Activated CD4-positive, alpha-beta T cell treated with anti-CD3 and anti-CD28 coated beads, Interleukin-2, amount 10 ng/mL, durations not matched to agents 24 days and 14 days (primary cell): ENCODE measurements at regions not wholly inside any gene's neighbourhood (a gene's known extent, or its start where the extent isn't known, plus 50 kb on each side); places are given as distances from the start of the nearest gene placed in this dataset.
"Not testable (repeated sequence)": the region's sequence is repeated elsewhere in the genome, so short reads cannot be mapped to it uniquely, and the experiment has no call there.

ENCODE experiments used
- DNase-seq: peaks from one replicate; pipeline ENCODE4 v3.0.0; 2022
- H3K27ac Mint-ChIP-seq: one replicate; pipeline ENCODE4 v1.8.0; 2022; ENCODE audit warnings: mild to moderate bottlenecking, mixed read lengths
- H3K27me3 Mint-ChIP-seq: one replicate; pipeline ENCODE4 v1.8.0; 2022; ENCODE audit warnings: mixed read lengths
- H3K36me3 Mint-ChIP-seq: one replicate; pipeline ENCODE4 v1.8.0; 2022; ENCODE audit warnings: low read depth, mild to moderate bottlenecking, mixed read lengths
- H3K4me1 Mint-ChIP-seq: one replicate; pipeline ENCODE4 v1.8.0; 2021; ENCODE audit warnings: mixed read lengths
- H3K4me3 Mint-ChIP-seq: one replicate; pipeline ENCODE4 v1.8.0; 2022; ENCODE audit warnings: mild to moderate bottlenecking, moderate library complexity, mixed read lengths
- H3K9me3 Mint-ChIP-seq: one replicate; pipeline ENCODE4 v1.8.0; 2021; ENCODE audit warnings: mixed read lengths
- intact Hi-C: fragments of 100-400 bp; cut with micrococcal nuclease; formaldehyde crosslinking; loops from one replicate; pipeline ENCODE4 v1.15.1; 2023

DNA sequence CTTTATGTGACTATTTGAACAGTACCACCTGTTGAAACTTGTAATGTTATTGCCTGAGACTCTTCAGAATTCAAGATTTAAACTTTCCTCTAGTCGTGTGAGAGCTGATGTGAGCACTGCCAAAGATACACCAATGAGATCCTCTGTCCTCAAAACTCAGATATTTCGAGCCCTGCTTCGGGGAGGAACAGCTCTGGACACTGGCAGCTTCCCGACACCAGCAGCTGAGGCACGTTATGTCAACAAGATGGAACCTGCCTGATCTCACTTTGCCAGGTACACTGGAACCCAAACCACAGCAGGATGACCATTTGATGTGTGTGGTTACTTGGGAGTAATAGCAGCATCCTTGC, 319.9 kb upstream of the RBMS1 start:
- intact Hi-C loops: no loop called here
- H3K36me3 Mint-ChIP-seq: no peaks in the 10 kb centered on the region
- no peak for DNase-seq
- no peak overlapping the region for H3K4me3 Mint-ChIP-seq
- peaks cover 2% of the 10 kb centered on the region for H3K27me3 Mint-ChIP-seq
- H3K4me1 Mint-ChIP-seq: no peaks in the 10 kb centered on the region
- H3K27ac Mint-ChIP-seq: no peak overlapping the region
- H3K9me3 Mint-ChIP-seq: peaks cover under 1% of the 10 kb centered on the region

DNA sequence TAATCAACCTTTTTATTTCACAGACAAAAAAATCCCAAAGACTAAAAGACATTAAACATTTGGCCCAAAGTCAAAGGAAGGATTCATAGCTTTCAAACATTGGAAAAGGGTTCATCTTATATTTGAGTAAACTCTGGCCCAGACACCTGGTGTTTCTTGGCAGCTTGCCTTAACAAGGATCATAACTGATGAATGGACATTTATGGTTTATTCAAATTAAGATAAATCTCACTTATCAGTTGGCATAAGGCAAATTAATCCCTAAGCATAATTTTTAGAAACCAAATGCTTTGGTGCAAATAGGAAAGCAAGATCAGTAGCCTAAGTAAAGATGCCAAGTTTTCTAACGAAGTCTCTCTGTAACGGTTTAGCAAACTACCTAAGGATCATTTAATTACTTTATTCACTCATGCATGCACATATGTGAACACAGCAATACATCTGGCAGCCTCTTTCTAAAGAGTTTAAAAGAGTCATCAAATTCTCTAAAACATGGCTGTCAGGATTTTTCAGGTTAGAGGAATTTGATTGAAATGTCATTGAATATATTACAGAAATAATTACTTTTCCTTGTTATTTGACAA, 323.4 kb upstream of the RBMS1 start:
- intact Hi-C loops: no loop called here
- Mint-ChIP-seq H3K36me3 (no peaks in the 10 kb centered on the region), H3K4me1 (no peaks in the 10 kb centered on the region), H3K9me3 (peaks cover 6% of the 10 kb centered on the region), H3K27me3 (peaks cover 2% of the 10 kb centered on the region), H3K27ac (no peak overlapping the region), H3K4me3 (no peak overlapping the region)
- no peak for DNase-seq

- DNase-seq: no peak
- H3K36me3 Mint-ChIP-seq: no peaks in the 10 kb centered on the region
- no peak overlapping the region for H3K27ac Mint-ChIP-seq
- peaks cover 22% of the 10 kb centered on the region for H3K9me3 Mint-ChIP-seq
- H3K4me1 Mint-ChIP-seq: no peaks in the 10 kb centered on the region
- H3K4me3 Mint-ChIP-seq: no peak overlapping the region
- H3K27me3 Mint-ChIP-seq: peaks cover 2% of the 10 kb centered on the region
- intact Hi-C loops: no loop called here
Observed at GRCh38 chr2:160820691-160821090, 327.1 kb upstream of the RBMS1 start.

GRCh38 chr2:160822006-160822405, 328.4 kb upstream of the RBMS1 start:
- DNase-seq: no peak
- intact Hi-C loops: no loop called here
- Mint-ChIP-seq H3K36me3 (no peaks in the 10 kb centered on the region), H3K27me3 (no peaks in the 10 kb centered on the region), H3K4me1 (no peaks in the 10 kb centered on the region), H3K4me3 (no peak overlapping the region), H3K9me3 (peaks cover 30% of the 10 kb centered on the region), H3K27ac (no peak overlapping the region)

- no peaks in the 10 kb centered on the region for H3K36me3 Mint-ChIP-seq
- peaks cover 29% of the 10 kb centered on the region for H3K9me3 Mint-ChIP-seq
- no peaks in the 10 kb centered on the region for H3K4me1 Mint-ChIP-seq
- intact Hi-C loops: no loop called here
- no peak for DNase-seq
- no peaks in the 10 kb centered on the region for H3K27me3 Mint-ChIP-seq
- H3K4me3 Mint-ChIP-seq: no peak overlapping the region
- H3K27ac Mint-ChIP-seq: no peak overlapping the region
Observed at GRCh38 chr2:160825433-160825832, 331.8 kb upstream of the RBMS1 start.

DNA sequence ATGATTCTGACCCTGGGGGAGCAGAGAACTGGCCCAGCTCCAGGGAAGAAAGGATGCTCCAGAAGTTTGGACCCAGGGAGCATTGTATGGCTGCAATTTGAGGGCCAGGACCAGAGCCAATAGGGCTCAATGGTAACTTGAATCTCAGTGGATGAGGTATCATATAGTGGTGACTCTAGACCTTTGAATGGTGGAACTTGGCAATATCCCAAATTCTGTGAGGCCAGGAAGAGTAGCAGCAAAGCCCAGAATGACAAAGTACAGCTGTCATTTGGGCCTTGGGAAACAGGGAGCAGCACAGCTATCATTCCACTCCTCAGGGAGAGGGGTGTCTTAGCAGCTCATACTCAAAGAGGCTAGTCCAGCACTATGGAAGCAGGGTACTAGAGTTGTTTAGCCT, 332.9 kb upstream of the RBMS1 start:
- DNase-seq: no peak
- Mint-ChIP-seq H3K36me3 (no peaks in the 10 kb centered on the region), H3K9me3 (peaks cover 34% of the 10 kb centered on the region), H3K4me1 (no peaks in the 10 kb centered on the region), H3K27ac (no peak overlapping the region), H3K27me3 (no peaks in the 10 kb centered on the region), H3K4me3 (no peak overlapping the region)
- intact Hi-C loops: no loop called here

DNA sequence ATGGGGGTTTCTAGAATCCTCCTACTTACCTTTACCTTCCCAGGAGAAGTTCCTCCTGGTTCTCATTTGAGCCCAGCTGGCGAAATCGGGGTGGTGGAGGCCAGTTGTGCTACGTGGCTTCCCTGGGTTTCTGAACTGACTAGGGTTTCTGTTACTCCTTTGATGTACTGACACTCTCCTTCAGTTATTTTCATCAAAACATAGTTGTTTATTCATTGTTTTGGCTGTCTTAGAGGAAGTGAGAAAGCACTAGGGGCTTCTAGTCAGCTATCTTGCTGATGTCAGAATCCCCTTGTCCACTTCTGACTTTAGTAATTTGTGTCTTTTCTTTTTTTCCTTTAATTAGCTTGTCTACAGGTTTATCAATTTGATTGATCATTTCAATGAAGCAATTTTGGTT, 332.2 kb upstream of the TANK start:
- H3K27me3 Mint-ChIP-seq: no peaks in the 10 kb centered on the region

GRCh38 chr2:160832381-160832780, 327.8 kb upstream of the TANK start:
- H3K36me3 Mint-ChIP-seq, H3K27me3 Mint-ChIP-seq, DNase-seq: not testable (repeated sequence)

More for the DNA sequence above, 332.2 kb upstream of the TANK start:
- Mint-ChIP-seq H3K36me3 (no peaks in the 10 kb centered on the region), H3K4me3 (no peak overlapping the region), H3K9me3 (peaks cover 25% of the 10 kb centered on the region), H3K4me1 (no peaks in the 10 kb centered on the region), H3K27ac (no peak overlapping the region)
- no peak for DNase-seq
- intact Hi-C loops: no loop called here

DNA sequence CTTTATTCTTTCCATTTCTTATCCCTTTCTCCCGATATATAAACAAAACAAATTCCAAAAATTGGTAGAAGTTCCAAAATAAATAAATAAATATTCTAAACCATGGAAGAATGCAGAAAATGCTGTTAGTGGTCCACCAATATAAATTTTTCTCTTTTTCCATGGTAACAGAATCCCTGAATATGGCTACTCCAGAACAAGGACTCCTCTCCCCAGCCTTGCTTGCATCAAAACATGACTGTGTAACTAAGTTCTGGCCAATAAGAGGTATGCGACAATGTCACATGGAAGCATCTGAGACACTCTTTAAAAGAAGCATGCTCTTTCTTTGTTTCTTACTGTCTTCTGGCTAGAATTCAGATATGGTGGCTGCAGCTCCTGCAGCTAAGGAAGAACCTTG, 325.1 kb upstream of the TANK start:
- H3K27me3 Mint-ChIP-seq: peaks cover 2% of the 10 kb centered on the region
- DNase-seq: no peak
- H3K9me3 Mint-ChIP-seq: peaks cover 5% of the 10 kb centered on the region
- intact Hi-C loops: no loop called here
- H3K36me3 Mint-ChIP-seq: no peaks in the 10 kb centered on the region
- H3K4me3 Mint-ChIP-seq: no peak overlapping the region
- no peak overlapping the region for H3K27ac Mint-ChIP-seq
- no peaks in the 10 kb centered on the region for H3K4me1 Mint-ChIP-seq

More at GRCh38 chr2:160832381-160832780, 327.8 kb upstream of the TANK start:
- H3K4me3 Mint-ChIP-seq, intact Hi-C loops, H3K27ac Mint-ChIP-seq, H3K9me3 Mint-ChIP-seq, H3K4me1 Mint-ChIP-seq: not testable (repeated sequence)

DNA sequence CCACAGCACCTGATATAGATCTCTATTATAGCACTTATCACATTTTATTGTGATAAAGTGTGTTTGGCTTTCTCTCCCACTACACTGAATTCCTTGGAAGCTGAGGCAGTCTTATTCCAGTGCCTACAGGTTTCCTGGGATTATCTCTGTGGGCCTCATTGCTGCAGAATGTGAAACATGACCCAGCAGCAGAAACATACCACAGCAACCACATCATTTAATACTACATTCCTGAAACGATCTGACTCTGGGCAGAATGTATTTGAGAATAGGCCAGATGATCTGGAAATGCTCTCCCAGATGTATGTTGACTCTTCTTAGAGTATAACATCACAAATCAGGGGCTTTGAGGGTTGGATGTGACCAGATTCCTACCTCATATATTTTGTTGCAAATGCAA, 323.5 kb upstream of the TANK start:
- Mint-ChIP-seq H3K36me3 (no peaks in the 10 kb centered on the region), H3K27ac (no peak overlapping the region), H3K27me3 (peaks cover 2% of the 10 kb centered on the region), H3K9me3 (no peaks in the 10 kb centered on the region), H3K4me3 (no peak overlapping the region), H3K4me1 (no peaks in the 10 kb centered on the region)
- no peak for DNase-seq
- intact Hi-C loops: no loop called here

DNA sequence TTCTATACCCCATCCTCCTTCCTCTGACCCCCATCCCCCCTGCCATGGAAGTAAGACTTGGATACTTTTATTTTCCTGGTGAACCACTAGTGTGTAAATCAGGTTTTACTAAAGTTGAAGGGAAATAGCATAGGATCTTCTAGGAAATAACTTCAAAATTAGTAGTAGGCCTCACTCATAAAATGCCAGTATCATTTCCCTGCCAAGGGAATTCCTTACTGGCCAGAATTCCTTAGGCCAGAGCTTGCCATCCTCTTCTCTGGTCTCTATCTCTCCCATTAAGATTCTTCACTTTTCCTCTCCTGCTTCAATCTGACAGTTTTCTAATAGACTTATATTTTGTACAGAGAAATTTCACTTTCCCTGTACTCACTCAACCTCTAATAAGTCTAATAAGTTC, 322.8 kb upstream of the TANK start:
- no peak for DNase-seq
- Mint-ChIP-seq H3K4me1 (no peaks in the 10 kb centered on the region), H3K27me3 (peaks cover 2% of the 10 kb centered on the region), H3K4me3 (no peak overlapping the region), H3K9me3 (no peaks in the 10 kb centered on the region), H3K36me3 (no peaks in the 10 kb centered on the region), H3K27ac (no peak overlapping the region)
- intact Hi-C loops: no loop called here

GRCh38 chr2:160838147-160838546, 322.1 kb upstream of the TANK start:
- H3K36me3 Mint-ChIP-seq: no peaks in the 10 kb centered on the region
- intact Hi-C loops: no loop called here
- no peaks in the 10 kb centered on the region for H3K4me1 Mint-ChIP-seq
- DNase-seq: no peak
- peaks cover 3% of the 10 kb centered on the region for H3K9me3 Mint-ChIP-seq
- peaks cover 2% of the 10 kb centered on the region for H3K27me3 Mint-ChIP-seq
- H3K4me3 Mint-ChIP-seq: no peak overlapping the region
- no peak overlapping the region for H3K27ac Mint-ChIP-seq

- Mint-ChIP-seq H3K27ac (no peak overlapping the region), H3K27me3 (peaks cover 2% of the 10 kb centered on the region), H3K9me3 (peaks cover 8% of the 10 kb centered on the region), H3K4me1 (no peaks in the 10 kb centered on the region), H3K4me3 (no peak overlapping the region), H3K36me3 (no peaks in the 10 kb centered on the region)
- intact Hi-C loops: no loop called here
- DNase-seq: no peak
Observed at GRCh38 chr2:160838691-160839090, 321.5 kb upstream of the TANK start.

- H3K36me3 Mint-ChIP-seq: no peaks in the 10 kb centered on the region
- H3K4me1 Mint-ChIP-seq: no peaks in the 10 kb centered on the region
- peaks cover 7% of the 10 kb centered on the region for H3K27me3 Mint-ChIP-seq
- H3K27ac Mint-ChIP-seq: no peak overlapping the region
- H3K4me3 Mint-ChIP-seq: no peak overlapping the region
- intact Hi-C loops: no loop called here
- H3K9me3 Mint-ChIP-seq: peaks cover 21% of the 10 kb centered on the region
- DNase-seq: no peak
Observed at GRCh38 chr2:160842286-160842685, 317.9 kb upstream of the TANK start.

DNA sequence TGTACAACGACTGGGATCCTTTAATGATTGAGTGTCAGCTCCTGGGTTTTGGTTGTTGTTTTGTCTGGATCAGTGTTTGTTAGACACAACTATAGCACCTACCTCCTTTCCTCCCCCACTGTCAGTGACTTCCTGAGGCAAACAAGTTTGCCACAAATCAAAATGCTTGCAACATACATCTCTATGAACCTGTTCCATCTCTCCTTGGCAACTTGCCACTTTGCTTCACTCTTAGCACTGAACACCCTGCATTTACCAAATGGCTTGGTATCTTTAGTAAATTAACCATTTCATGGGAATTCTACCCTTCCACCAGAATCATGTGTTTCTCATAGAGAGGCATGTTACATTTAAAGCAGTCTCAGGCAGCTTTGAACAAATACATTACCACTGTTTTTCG, 301.1 kb upstream of the TANK start:
- Mint-ChIP-seq H3K27me3 (peaks cover 2% of the 10 kb centered on the region), H3K27ac (no peak overlapping the region), H3K9me3 (peaks cover 6% of the 10 kb centered on the region), H3K4me3 (no peak overlapping the region), H3K36me3 (no peaks in the 10 kb centered on the region), H3K4me1 (no peaks in the 10 kb centered on the region)
- intact Hi-C loops: no loop called here
- DNase-seq: no peak
